ENCODE measurements at regions not wholly inside any gene's neighbourhood (a gene's known extent, or its start where the extent isn't known, plus 50 kb on each side); places are given as distances from the start of the nearest gene placed in this dataset.

GRCh38 chr7:132072873-132073272, 503.4 kb downstream of the PLXNA4 start:
- DNase-seq = no peak

- DNase-seq = no peak
These were observed 504.1 kb downstream of the PLXNA4 start for GRCh38 chr7:132072165-132072564.

DNA sequence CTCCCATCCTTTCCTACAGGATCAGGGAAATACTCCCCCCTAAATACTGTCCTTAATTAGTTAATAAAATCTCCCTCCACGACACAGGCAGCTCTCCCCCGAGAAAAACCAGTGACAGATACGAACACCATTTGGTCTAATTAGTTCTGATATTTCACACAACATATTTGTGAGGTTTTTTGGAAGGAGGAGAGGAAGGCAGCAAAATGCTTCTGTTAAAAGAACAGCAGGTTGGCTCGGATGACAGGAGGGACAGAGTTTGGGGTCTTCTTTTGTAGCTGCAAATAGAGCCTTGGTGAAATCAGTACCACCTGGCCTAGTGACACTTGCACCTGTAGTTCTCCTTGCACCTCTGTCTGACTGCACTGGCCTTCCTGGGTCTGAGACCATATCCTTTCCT, 507.0 kb downstream of the PLXNA4 start:
- DNase-seq = no peak

GRCh38 chr7:132066761-132067171, 509.5 kb downstream of the PLXNA4 start:
- DNase-seq = no peak

- no peak for DNase-seq
These were observed 509.7 kb upstream of the PODXL start for GRCh38 chr7:132065989-132066603.

DNA sequence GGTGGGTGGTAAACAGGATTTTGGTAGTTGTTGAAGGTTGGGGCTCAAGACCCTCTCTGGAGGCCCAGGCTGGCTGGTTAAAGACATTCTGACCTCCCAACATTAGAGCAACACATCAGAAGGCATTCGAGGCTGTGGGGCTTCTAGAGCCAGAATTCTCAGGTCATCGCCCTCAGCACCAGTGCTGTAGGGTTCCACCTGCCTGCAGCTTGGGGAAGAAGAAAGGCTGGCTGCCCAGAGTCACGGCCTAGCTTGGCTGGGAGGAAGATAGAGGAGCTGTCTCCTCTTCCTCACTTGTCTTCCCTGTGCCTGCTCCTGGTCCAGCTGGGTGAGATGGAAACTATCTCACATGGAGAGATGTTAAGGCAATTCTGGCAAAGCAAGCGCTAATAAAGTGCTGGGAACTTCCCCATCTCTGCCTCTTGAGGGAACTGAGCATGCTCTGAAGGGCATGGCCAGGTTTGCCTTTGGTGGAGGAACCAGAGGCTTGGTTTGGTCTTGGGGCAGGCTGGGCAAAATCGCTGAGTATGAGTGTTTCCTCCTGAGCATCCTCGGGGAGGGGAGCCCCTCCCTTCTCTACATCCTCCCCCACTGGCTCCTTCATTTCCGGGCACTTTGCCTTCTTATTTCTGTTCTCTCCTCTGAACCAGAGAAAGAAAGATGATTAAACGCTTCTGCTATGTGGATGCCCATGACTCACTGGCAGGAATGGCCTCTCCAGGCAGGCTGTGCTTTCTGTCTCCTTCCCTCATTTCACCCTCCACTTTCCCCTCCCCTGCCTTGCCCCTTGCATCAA, 509.0 kb upstream of the PODXL start:
- no peak for DNase-seq

GRCh38 chr7:132063800-132064199, 507.4 kb upstream of the PODXL start:
- DNase-seq = no peak

- DNase-seq = no peak
These were observed 505.5 kb upstream of the PODXL start for GRCh38 chr7:132061937-132062336.

DNA sequence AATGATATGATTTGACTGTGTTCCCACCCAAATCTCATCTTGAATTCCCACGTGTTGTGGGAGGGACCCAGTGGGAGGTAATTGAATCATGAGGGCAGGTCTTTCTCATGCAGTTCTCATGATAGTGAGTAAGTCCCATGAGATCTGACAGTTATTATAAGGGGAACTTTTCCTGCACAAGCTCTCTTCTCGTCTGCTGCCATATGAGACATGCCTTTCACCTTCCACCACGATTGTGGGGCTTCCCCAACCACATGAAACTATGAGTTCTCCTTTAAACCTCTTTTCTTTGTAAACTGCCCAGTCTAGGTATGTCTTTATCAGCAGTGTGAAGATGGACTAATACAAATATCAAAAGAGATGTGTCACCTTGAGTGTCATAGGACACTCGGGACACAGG, 502.7 kb upstream of the PODXL start:
- no peak for DNase-seq

- no peak for DNase-seq
These were observed 499.1 kb upstream of the PODXL start for GRCh38 chr7:132055336-132056120.

DNA sequence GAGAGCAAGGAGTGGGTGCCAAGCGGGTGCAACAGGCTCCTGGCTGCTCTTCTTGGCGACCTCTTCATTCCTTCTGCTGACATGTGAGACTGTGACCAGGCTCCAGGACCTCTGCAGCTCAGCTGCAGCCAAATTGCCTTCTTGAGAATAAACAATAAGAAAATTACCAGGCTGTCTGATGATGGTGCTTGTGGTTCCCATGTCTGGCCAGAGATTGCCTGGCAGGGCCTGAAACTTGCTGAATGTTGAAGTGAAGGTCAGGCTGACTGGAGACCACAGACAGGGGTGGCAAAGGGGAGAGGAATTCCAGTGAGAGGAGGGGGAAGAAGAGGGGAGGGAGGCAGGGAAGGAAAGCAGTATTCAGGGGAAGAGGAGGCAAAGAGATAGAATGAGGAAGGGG, 497.4 kb upstream of the PODXL start:
- DNase-seq = no peak

GRCh38 chr7:132051311-132051710, 494.9 kb upstream of the PODXL start:
- no peak for DNase-seq

DNA sequence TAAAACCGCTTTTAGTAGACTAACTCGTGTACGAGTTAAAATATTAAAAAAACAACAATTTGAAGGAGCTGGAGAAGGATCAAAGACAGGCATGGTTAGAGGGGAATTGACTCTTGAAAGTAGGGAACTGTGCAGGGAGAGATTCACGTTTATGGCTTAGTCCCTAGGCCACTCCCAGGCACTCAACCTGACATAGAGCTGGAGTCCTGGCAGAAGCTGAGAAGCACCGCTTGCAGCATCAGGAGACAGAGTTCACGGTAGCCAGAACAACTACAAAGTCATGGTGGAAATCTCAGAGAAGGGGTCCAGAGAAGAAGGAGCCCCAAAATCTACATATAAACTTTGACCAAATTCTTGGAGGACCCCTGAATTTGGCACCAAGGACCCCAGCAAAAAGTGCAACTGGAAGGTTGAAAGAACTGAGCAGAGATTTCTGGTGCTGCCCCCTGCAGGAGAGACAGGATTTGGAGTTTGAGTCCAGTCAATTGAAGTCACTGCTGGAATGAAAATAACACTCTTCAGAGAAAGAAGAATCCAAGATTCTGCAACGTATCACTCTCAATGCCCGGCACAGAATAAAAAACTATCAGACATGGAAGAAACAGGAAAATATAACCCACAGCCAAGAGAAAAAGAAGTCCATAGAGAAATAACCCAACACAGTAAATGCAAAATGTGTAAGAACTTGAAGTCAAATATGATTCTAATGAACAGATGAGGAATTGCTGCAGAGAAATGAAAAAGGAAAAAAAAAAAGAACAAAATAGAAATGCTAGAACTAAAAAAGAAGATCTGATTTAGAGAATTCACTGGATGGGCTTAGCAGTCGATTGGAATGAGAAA, 493.3 kb upstream of the PODXL start:
- DNase-seq = no peak

DNA sequence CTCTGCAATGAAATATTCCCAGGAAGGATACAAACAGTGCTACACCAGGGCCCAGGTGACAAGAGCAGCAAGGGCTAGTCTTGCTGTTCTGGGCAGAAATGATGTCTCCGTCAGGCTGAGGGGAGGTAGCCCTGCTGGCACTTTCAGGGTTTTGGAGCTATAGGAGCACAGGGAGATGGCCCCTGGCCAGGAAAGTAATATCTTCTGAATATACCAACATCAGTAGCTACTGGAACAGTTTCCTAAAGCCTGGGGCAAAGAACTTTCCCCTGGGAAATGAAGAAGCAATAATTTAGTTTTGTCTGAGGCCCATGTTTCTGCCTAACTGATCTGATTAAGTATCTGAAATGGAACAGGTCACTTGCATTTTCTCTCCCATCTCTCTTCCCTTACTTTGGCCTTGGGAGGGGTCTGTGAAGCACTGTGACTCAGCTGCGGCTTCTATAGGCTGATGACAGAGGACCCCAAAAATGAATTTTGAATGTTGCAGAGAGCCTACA, 489.1 kb upstream of the PODXL start:
- DNase-seq = no peak

- DNase-seq = no peak
These were observed 488.6 kb upstream of the PODXL start for GRCh38 chr7:132045002-132045401.

- no peak for DNase-seq
These were observed 487.8 kb upstream of the PODXL start for GRCh38 chr7:132044247-132044646.

GRCh38 chr7:132041108-132041507, 484.7 kb upstream of the PODXL start:
- no peak for DNase-seq

GRCh38 chr7:132035517-132036362, 479.3 kb upstream of the PODXL start:
- DNase-seq = no peak

- DNase-seq = no peak
These were observed 478.5 kb upstream of the PODXL start for GRCh38 chr7:132034748-132035416.

DNA sequence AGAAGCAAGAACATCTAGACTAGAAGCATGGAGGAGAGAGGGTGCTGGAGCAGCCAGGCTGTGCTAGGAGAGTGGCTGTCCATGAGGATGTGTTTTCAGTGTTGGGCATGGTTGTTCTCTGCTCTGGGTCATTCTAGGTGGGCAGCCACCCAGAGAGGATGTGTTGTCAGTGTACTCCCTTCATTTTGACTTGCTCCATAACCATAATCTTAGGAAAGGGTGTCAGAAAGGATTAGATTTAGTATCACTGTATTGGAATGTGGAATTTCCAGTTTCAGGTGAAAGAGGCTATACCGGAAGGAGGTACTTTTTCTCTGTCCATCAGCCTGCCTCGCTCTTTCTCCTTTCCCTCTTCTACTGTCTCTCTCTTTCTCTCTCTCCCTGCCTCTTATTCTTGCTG, 474.5 kb upstream of the PODXL start:
- no peak for DNase-seq

- DNase-seq = no peak
These were observed 473.7 kb upstream of the PODXL start for GRCh38 chr7:132030086-132030568.

Data from NCI-H510A treated with DMSO at 0.1 percent for 48 hours (cell line).